ENCODE measurements at regions not wholly inside any gene's neighbourhood (a gene's known extent, or its start where the extent isn't known, plus 50 kb on each side); places are given as distances from the start of the nearest gene placed in this dataset.

- TF ChIP-seq ZMIZ1 (IDR thresholded peaks at IDR 0.05; ENCODE audit: low read depth in 2 of 2, low read length in 2 of 2) (no peak), ZNF512 (tag; IDR thresholded peaks at IDR 0.05) (no peak), ZNF253 (CRISPR knock-in tag; conservative IDR thresholded peaks at IDR 0.05) (no peak), XRCC5 (IDR thresholded peaks at IDR 0.05; ENCODE audit: low read depth, low read length) (no peak), MECOM (CRISPR knock-in tag; IDR thresholded peaks at IDR 0.05) (no peak), EZH2 (IDR thresholded peaks at IDR 0.05; ENCODE audit: borderline replicate concordance, low read depth, low read length) (no peak), TCF7 (IDR thresholded peaks at IDR 0.05; ENCODE audit: borderline replicate concordance) (no peak), ZNF217 (CRISPR knock-in tag; IDR thresholded peaks at IDR 0.05) (no peak), ZNF41 (CRISPR knock-in tag; conservative IDR thresholded peaks at IDR 0.05) (no peak)
Measured at GRCh38 chr2:150320608-150321007, 166.9 kb downstream of the RND3 start (continued).

Measured in K562 (cell line).